ENCODE measurements at regions not wholly inside any gene's neighbourhood (a gene's known extent, or its start where the extent isn't known, plus 50 kb on each side); places are given as distances from the start of the nearest gene placed in this dataset.

DNA sequence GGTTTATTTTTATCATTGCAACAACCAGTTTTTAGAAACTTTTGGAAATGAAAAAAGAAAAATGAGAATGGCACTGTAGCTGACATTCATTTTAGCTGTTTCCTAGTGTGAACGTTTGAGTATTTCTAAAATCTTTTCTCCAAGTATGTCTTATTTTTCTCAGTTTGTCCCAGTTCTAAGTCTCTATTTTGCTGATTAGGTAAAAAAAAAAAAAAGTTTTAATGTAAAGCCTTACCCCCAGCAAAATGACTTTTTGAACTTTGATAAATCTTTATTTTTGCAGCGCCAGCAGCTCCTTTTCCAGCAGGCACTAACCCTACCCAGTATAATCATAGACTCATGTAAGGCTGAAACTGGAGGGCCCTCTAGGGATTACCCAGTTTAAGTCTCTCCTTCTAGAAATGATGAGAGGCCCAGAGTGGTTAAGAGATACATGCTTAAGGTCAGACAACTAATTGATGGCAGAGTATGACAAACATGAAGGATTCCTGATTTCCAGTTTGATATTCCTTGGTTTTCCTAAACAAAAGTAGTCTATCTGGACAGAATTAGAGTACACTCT lies 84.3 kb upstream of the SLC4A4 start:
- Histone ChIP-seq H3K79me2 (ENCODE audit: control insufficient read depth, insufficient read depth, low read length) (no peaks in the 10 kb centered on the region), H3K9me3 (replicated peaks; ENCODE audit: control insufficient read depth, insufficient read depth, low read length) (no peaks in the 10 kb centered on the region), H3K4me1 (ENCODE audit: control insufficient read depth, insufficient read depth, low read length) (no peaks in the 10 kb centered on the region), H3K27me3 (replicated peaks in 1 of 2; ENCODE audit: control insufficient read depth in 2 of 2, insufficient read depth in 2 of 2, low read length in 1 of 2) (no peaks in the 10 kb centered on the region), H2AFZ (ENCODE audit: control insufficient read depth, low read depth, low read length) (no peak overlapping the region), H3K9ac (ENCODE audit: control insufficient read depth, insufficient read depth, low read length) (no peak overlapping the region), H3K4me3 (no peak overlapping the region), H3K27ac (ENCODE audit: control insufficient read depth, insufficient read depth) (no peak overlapping the region), H3K36me3 (ENCODE audit: control insufficient read depth in 2 of 2, insufficient read depth in 2 of 2, low read length in 1 of 2) (no peaks in the 10 kb centered on the region), H4K20me1 (ENCODE audit: control insufficient read depth, insufficient read depth) (no peaks in the 10 kb centered on the region), H3K4me2 (ENCODE audit: control insufficient read depth, insufficient read depth) (0 out of 2 replicates have a peak overlapping the region, but pooled peaks have one; percentile 38)
- peak; percentile 19 for TF ChIP-seq MEF2B (IDR thresholded peaks at IDR 0.05; ENCODE audit: partially characterized antibody, poor library complexity, severe bottlenecking)
- TF ChIP-seq RUNX3 (IDR thresholded peaks at IDR 0.05; ENCODE audit: low read length): peak; percentile 7; the same call in 1 of the 2 replicates
- TF ChIP-seq RAD21 (IDR thresholded peaks at IDR 0.05; ENCODE audit: insufficient read depth, low read depth, low read length): peak; percentile 55; the same call in 1 of the 2 replicates
- TF ChIP-seq, protein P1, sequence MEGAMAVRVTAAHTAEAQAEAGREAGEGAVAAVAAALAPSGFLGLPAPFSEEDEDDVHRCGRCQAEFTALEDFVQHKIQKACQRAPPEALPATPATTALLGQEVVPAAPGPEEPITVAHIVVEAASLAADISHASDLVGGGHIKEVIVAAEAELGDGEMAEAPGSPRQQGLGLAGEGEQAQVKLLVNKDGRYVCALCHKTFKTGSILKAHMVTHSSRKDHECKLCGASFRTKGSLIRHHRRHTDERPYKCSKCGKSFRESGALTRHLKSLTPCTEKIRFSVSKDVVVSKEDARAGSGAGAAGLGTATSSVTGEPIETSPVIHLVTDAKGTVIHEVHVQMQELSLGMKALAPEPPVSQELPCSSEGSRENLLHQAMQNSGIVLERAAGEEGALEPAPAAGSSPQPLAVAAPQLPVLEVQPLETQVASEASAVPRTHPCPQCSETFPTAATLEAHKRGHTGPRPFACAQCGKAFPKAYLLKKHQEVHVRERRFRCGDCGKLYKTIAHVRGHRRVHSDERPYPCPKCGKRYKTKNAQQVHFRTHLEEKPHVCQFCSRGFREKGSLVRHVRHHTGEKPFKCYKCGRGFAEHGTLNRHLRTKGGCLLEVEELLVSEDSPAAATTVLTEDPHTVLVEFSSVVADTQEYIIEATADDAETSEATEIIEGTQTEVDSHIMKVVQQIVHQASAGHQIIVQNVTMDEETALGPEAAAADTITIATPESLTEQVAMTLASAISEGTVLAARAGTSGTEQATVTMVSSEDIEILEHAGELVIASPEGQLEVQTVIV (IDR thresholded peaks at IDR 0.05; ENCODE audit: borderline replicate concordance, partially characterized antibody): no peak
- no peak for DNase-seq (ENCODE audit: low read depth, low spot score)
- ChIA-PET RAD21 (ENCODE audit: unreplicated experiment) (interaction anchor here (0.6 to 2.2 kb wide), 8 partner anchors 11 to 589 kb away, joined by 3 to 11 read pairs (median 5); no protein-coding TSS in a partner anchor), CTCF (interaction anchor here (0.6 to 3.5 kb wide), 9 partner anchors 11 to 603 kb away, joined by 3 to 17 read pairs (median 3); no protein-coding TSS in a partner anchor), POLR2A (interaction anchor here (0.7 kb wide), 1 partner anchor 295 kb away, joined by 3 read pairs; no protein-coding TSS in a partner anchor), SMC1A (ENCODE audit: uncharacterized antibody, unreplicated experiment) (interaction anchor here (0.9 to 3.1 kb wide), 7 partner anchors 11 to 653 kb away, joined by 3 to 15 read pairs (median 6); partner anchors contain the start of gene SLC4A4)
- WGBS (ENCODE audit: insufficient coverage, insufficient replicate concordance, low lambda C conversion rate, missing lambda C conversion rate): 66% methylated on average over 2 of the region's 2 CpGs
- FAIRE-seq: no peak
- BruUV-seq (replicated peaks): no TSS peak
- intact Hi-C loops (cut with micrococcal nuclease; ENCODE audit: unreplicated experiment) (no loop called here), in situ Hi-C loops (cut with MboI) (no loop called here)
- peak; percentile 86 for ATAC-seq
